ENCODE measurements at regions not wholly inside any gene's neighbourhood (a gene's known extent, or its start where the extent isn't known, plus 50 kb on each side); places are given as distances from the start of the nearest gene placed in this dataset.

DNA sequence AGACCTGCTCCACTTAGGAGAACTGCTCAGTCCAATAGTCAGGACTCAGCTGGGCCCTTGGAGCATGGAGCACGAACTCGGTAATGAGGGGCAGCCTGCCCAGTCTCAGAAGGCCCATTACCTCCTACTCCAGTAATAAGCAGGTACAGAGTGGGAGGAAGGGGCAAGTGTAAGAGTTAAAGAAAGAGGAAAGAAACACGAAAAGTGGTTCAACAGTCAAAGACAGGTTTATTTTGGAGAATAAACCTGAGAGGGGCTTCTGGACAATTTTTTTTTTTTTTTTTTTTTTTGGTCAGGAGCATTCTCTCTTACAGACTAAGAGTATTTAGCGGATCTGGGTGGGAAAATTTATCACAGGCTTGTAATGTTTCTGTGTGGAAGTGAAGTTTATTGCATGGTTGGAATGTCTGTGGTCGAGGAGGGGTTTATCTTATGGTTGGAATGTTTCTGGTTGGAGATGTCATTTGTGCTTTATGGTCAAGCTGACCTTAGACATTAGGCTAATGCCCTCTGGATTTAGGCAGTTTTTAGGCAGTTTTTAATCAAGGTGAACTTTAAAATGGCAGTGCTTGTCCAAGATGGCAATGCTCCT is 340.1 kb downstream of the BCKDHB start:
- TF ChIP-seq, protein P1, sequence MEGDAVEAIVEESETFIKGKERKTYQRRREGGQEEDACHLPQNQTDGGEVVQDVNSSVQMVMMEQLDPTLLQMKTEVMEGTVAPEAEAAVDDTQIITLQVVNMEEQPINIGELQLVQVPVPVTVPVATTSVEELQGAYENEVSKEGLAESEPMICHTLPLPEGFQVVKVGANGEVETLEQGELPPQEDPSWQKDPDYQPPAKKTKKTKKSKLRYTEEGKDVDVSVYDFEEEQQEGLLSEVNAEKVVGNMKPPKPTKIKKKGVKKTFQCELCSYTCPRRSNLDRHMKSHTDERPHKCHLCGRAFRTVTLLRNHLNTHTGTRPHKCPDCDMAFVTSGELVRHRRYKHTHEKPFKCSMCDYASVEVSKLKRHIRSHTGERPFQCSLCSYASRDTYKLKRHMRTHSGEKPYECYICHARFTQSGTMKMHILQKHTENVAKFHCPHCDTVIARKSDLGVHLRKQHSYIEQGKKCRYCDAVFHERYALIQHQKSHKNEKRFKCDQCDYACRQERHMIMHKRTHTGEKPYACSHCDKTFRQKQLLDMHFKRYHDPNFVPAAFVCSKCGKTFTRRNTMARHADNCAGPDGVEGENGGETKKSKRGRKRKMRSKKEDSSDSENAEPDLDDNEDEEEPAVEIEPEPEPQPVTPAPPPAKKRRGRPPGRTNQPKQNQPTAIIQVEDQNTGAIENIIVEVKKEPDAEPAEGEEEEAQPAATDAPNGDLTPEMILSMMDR (conservative IDR thresholded peaks at IDR 0.05; ENCODE audit: low read depth in 2 of 2), result no peak
- no peak for TF ChIP-seq EZH2 (IDR thresholded peaks at IDR 0.05; ENCODE audit: low read depth, unreplicated experiment)
- no peak for TF ChIP-seq POLR2AphosphoS5 (IDR thresholded peaks at IDR 0.05; ENCODE audit: low read depth)
- no peak for TF ChIP-seq ZNF331 (CRISPR knock-in tag; IDR thresholded peaks at IDR 0.05; ENCODE audit: low read depth)
- no peak for TF ChIP-seq ZNF114 (CRISPR knock-in tag; IDR thresholded peaks at IDR 0.05)
- no peak for TF ChIP-seq REST (IDR thresholded peaks at IDR 0.05; ENCODE audit: unreplicated experiment)
- no peak for TF ChIP-seq CREB1 (CRISPR knock-in tag; IDR thresholded peaks at IDR 0.05; ENCODE audit: low read depth)
- no peak for TF ChIP-seq EZH2phosphoT487 (IDR thresholded peaks at IDR 0.05; ENCODE audit: unreplicated experiment)
- TF ChIP-seq JUNB (IDR thresholded peaks at IDR 0.05; ENCODE audit: unreplicated experiment), result no peak
- TF ChIP-seq, protein P2, sequence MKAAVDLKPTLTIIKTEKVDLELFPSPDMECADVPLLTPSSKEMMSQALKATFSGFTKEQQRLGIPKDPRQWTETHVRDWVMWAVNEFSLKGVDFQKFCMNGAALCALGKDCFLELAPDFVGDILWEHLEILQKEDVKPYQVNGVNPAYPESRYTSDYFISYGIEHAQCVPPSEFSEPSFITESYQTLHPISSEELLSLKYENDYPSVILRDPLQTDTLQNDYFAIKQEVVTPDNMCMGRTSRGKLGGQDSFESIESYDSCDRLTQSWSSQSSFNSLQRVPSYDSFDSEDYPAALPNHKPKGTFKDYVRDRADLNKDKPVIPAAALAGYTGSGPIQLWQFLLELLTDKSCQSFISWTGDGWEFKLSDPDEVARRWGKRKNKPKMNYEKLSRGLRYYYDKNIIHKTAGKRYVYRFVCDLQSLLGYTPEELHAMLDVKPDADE (IDR thresholded peaks at IDR 0.05), result no peak
- no peak for TF ChIP-seq STAT1 (IDR thresholded peaks at IDR 0.05; ENCODE audit: unreplicated experiment)
- no peak for TF ChIP-seq NANOG (IDR thresholded peaks at IDR 0.05; ENCODE audit: borderline replicate concordance)
- no peak for TF ChIP-seq ZNF462 (CRISPR knock-in tag; IDR thresholded peaks at IDR 0.05)

Measured in GM23338 (cell line).